ENCODE measurements at regions not wholly inside any gene's neighbourhood (a gene's known extent, or its start where the extent isn't known, plus 50 kb on each side); places are given as distances from the start of the nearest gene placed in this dataset.

DNA sequence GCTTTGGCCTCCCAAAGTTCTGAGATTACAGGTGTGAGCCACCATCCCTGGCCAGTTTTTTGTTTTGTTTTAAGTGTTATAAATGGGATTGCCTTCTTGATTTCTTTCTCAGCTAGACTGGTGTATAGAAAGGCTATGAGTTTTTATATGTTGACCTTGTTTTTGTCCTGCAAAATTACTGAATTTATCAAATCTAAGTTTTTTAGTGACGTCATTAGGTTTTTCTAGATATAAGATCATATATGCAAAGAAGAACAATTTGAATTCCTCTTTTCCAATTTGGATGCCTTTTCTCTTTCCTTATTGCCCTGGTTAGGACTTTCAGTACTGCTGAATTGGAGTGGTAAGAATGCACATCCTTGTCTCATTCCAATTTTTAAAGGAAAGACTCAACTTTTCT lies 81.3 kb upstream of the MOCS1 start:
- TF ChIP-seq, protein P1, sequence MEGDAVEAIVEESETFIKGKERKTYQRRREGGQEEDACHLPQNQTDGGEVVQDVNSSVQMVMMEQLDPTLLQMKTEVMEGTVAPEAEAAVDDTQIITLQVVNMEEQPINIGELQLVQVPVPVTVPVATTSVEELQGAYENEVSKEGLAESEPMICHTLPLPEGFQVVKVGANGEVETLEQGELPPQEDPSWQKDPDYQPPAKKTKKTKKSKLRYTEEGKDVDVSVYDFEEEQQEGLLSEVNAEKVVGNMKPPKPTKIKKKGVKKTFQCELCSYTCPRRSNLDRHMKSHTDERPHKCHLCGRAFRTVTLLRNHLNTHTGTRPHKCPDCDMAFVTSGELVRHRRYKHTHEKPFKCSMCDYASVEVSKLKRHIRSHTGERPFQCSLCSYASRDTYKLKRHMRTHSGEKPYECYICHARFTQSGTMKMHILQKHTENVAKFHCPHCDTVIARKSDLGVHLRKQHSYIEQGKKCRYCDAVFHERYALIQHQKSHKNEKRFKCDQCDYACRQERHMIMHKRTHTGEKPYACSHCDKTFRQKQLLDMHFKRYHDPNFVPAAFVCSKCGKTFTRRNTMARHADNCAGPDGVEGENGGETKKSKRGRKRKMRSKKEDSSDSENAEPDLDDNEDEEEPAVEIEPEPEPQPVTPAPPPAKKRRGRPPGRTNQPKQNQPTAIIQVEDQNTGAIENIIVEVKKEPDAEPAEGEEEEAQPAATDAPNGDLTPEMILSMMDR (IDR thresholded peaks at IDR 0.05; ENCODE audit: insufficient read depth, low read length) = no peak
- TF ChIP-seq GABPA (IDR thresholded peaks at IDR 0.05; ENCODE audit: low read depth) (no peak), SPI1 (IDR thresholded peaks at IDR 0.05; ENCODE audit: borderline replicate concordance, low read depth) (no peak), POLR2AphosphoS5 (IDR thresholded peaks at IDR 0.05; ENCODE audit: low read depth) (no peak)
- TF ChIP-seq, protein P2, sequence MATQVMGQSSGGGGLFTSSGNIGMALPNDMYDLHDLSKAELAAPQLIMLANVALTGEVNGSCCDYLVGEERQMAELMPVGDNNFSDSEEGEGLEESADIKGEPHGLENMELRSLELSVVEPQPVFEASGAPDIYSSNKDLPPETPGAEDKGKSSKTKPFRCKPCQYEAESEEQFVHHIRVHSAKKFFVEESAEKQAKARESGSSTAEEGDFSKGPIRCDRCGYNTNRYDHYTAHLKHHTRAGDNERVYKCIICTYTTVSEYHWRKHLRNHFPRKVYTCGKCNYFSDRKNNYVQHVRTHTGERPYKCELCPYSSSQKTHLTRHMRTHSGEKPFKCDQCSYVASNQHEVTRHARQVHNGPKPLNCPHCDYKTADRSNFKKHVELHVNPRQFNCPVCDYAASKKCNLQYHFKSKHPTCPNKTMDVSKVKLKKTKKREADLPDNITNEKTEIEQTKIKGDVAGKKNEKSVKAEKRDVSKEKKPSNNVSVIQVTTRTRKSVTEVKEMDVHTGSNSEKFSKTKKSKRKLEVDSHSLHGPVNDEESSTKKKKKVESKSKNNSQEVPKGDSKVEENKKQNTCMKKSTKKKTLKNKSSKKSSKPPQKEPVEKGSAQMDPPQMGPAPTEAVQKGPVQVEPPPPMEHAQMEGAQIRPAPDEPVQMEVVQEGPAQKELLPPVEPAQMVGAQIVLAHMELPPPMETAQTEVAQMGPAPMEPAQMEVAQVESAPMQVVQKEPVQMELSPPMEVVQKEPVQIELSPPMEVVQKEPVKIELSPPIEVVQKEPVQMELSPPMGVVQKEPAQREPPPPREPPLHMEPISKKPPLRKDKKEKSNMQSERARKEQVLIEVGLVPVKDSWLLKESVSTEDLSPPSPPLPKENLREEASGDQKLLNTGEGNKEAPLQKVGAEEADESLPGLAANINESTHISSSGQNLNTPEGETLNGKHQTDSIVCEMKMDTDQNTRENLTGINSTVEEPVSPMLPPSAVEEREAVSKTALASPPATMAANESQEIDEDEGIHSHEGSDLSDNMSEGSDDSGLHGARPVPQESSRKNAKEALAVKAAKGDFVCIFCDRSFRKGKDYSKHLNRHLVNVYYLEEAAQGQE (IDR thresholded peaks at IDR 0.05; ENCODE audit: insufficient replicate concordance, low read depth) = no peak
- DNase-seq (ENCODE audit: low read depth in 1 of 2, low spot score in 1 of 2) = no peak
- no peaks in the 10 kb centered on the region for H3K27me3 ChIP-seq (ENCODE audit: insufficient read depth, poor library complexity, severe bottlenecking)

DNA sequence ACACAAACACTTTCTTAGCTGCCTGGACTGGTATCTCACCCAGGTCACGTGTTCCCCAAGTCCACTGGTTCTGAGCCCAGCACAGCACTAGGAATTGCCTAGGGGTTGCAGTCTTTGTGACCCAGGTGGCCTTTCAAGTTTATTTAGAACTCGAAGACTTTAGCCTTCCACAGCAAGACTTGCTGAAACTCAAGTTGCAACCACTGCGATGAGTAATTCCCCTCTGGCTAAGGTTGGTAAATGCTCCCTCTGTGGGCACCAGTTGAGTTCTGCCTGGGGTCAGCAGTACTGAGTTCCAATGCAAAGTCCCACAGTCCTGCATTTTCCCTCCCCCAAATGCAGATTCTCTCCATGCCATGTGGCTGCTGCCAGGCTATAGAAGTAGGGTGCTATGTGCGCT lies 77.6 kb upstream of the MOCS1 start:
- Histone ChIP-seq H3K27ac (replicated peaks) (no peak overlapping the region), H3K27me3 (ENCODE audit: insufficient read depth, poor library complexity, severe bottlenecking) (no peaks in the 10 kb centered on the region), H3K4me3 (replicated peaks; ENCODE audit: insufficient read depth, low read length) (no peak overlapping the region)
- TF ChIP-seq POLR2AphosphoS5 (IDR thresholded peaks at IDR 0.05; ENCODE audit: low read depth) (no peak), GABPA (IDR thresholded peaks at IDR 0.05; ENCODE audit: low read depth) (no peak), SPI1 (IDR thresholded peaks at IDR 0.05; ENCODE audit: borderline replicate concordance, low read depth) (no peak)
- TF ChIP-seq, protein P2 (IDR thresholded peaks at IDR 0.05; ENCODE audit: insufficient replicate concordance, low read depth) = no peak
- TF ChIP-seq, protein P1 (IDR thresholded peaks at IDR 0.05; ENCODE audit: insufficient read depth, low read length) = no peak
- DNase-seq (ENCODE audit: low read depth in 1 of 2, low spot score in 1 of 2) = no peak

More for the DNA sequence above, 81.3 kb upstream of the MOCS1 start:
- Histone ChIP-seq H3K4me3 (replicated peaks; ENCODE audit: insufficient read depth, low read length) (no peak overlapping the region), H3K27ac (replicated peaks) (no peak overlapping the region)

DNA sequence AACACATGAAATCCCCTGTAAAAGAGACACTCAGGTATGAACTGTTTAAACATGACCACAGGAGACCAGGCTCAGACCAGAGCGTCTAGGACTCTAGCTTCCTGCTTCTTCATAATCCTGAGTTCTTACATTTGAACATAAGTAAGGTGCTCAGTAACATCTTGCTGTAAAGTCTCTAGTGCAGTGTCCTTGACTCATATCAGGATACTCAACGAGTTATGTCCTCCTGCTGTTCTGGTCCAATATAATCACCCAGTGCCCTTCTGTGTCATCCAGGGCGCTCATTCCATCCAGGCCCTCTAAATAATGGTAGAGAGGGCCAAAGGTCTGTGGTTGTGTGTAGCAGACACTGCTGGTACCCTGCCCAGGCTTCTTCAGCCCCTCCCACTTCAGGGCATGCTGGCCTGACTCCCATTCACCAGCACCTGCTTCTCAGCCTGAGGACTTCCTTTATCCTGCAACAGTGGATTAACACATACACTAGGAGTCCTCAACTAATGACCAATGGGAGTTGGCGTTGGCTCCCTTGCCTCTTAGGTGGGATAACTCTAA lies 66.8 kb upstream of the MOCS1 start:
- no peak overlapping the region for H3K27ac ChIP-seq (replicated peaks)
- DNase-seq (ENCODE audit: low read depth in 1 of 2, low spot score in 1 of 2) = no peak
- H3K27me3 ChIP-seq (ENCODE audit: insufficient read depth, poor library complexity, severe bottlenecking) = peaks cover 3% of the 10 kb centered on the region
- TF ChIP-seq, protein P2 (IDR thresholded peaks at IDR 0.05; ENCODE audit: insufficient replicate concordance, low read depth) = no peak
- no peak for TF ChIP-seq GABPA (IDR thresholded peaks at IDR 0.05; ENCODE audit: low read depth)
- TF ChIP-seq SPI1 (IDR thresholded peaks at IDR 0.05; ENCODE audit: borderline replicate concordance, low read depth) = no peak
- TF ChIP-seq, protein P1 (IDR thresholded peaks at IDR 0.05; ENCODE audit: insufficient read depth, low read length) = no peak
- no peak for TF ChIP-seq POLR2AphosphoS5 (IDR thresholded peaks at IDR 0.05; ENCODE audit: low read depth)
- H3K4me3 ChIP-seq (replicated peaks; ENCODE audit: insufficient read depth, low read length) = no peak overlapping the region

All from HL-60 (cell line).